ENCODE measurements at regions not wholly inside any gene's neighbourhood (a gene's known extent, or its start where the extent isn't known, plus 50 kb on each side); places are given as distances from the start of the nearest gene placed in this dataset.

- Histone ChIP-seq H2AFZ (no peak overlapping the region), H3K4me3 (no peak overlapping the region), H3F3A (replicated peaks; ENCODE audit: low read depth) (no peaks in the 10 kb centered on the region), H3K9me2 (ENCODE audit: insufficient read depth) (no peaks in the 10 kb centered on the region), H3K27ac (ENCODE audit: low read depth) (no peak overlapping the region), H3K4me1 (ENCODE audit: insufficient read depth) (peaks cover 8% of the 10 kb centered on the region; the same call in 1 of the 2 replicates), H4K20me1 (replicated peaks; ENCODE audit: insufficient read depth) (no peaks in the 10 kb centered on the region), H3K79me2 (replicated peaks; ENCODE audit: insufficient read depth) (no peaks in the 10 kb centered on the region; the same call in 1 of the 2 replicates), H3K27me3 (ENCODE audit: insufficient read depth) (no peaks in the 10 kb centered on the region), H3K4me2 (no peak overlapping the region), H3K36me3 (ENCODE audit: insufficient read depth) (no peaks in the 10 kb centered on the region)
- no peak overlapping the region for H3K4me3 Mint-ChIP-seq
- no peak for TF ChIP-seq STAT1 (IDR thresholded peaks at IDR 0.05; ENCODE audit: unreplicated experiment)
- TF ChIP-seq POLR2AphosphoS5 (IDR thresholded peaks at IDR 0.05; ENCODE audit: low read depth), result no peak
- no peak for TF ChIP-seq EZH2phosphoT487 (IDR thresholded peaks at IDR 0.05; ENCODE audit: unreplicated experiment)
- no peak for TF ChIP-seq ETS1 (IDR thresholded peaks at IDR 0.05)
- TF ChIP-seq CTCF (conservative IDR thresholded peaks at IDR 0.05; ENCODE audit: low read depth in 2 of 2), result no peak
- TF ChIP-seq REST (IDR thresholded peaks at IDR 0.05; ENCODE audit: unreplicated experiment), result no peak
- TF ChIP-seq NANOG (IDR thresholded peaks at IDR 0.05; ENCODE audit: borderline replicate concordance), result no peak
- TF ChIP-seq JUNB (IDR thresholded peaks at IDR 0.05; ENCODE audit: unreplicated experiment), result no peak
- TF ChIP-seq ZNF462 (CRISPR knock-in tag; IDR thresholded peaks at IDR 0.05), result no peak
- TF ChIP-seq ZNF114 (CRISPR knock-in tag; IDR thresholded peaks at IDR 0.05), result no peak
- TF ChIP-seq CREB1 (CRISPR knock-in tag; IDR thresholded peaks at IDR 0.05; ENCODE audit: low read depth), result no peak
- no peak for TF ChIP-seq EZH2 (IDR thresholded peaks at IDR 0.05; ENCODE audit: low read depth, unreplicated experiment)
- no peak for DNase-seq (ENCODE audit: low spot score)
- no peak for ATAC-seq
- H3K9me3 Mint-ChIP-seq, result peaks cover under 1% of the 10 kb centered on the region; the same call in 2 of the 3 replicates
- 0 out of 3 replicates have a peak, but pooled peaks cover under 1% of the 10 kb centered on the region for H3K4me1 Mint-ChIP-seq
- H3K27me3 Mint-ChIP-seq (ENCODE audit: insufficient read depth, low read depth, poor library complexity), result peaks cover 8% of the 10 kb centered on the region
- no peaks in the 10 kb centered on the region for H3K36me3 Mint-ChIP-seq (ENCODE audit: low read depth)
- no peak overlapping the region for H3K27ac Mint-ChIP-seq
Observed at GRCh38 chr10:6985644-6986043, 405.6 kb upstream of the PRKCQ start.
